Coronary artery (tissue), 2 donors: ENCODE measurements at regions not wholly inside any gene's neighbourhood (a gene's known extent, or its start where the extent isn't known, plus 50 kb on each side); places are given as distances from the start of the nearest gene placed in this dataset.

ENCODE experiments used
- DNase-seq: peaks from one replicate; pipeline ENCODE4 v3.0.0-alpha.2; 2017; ENCODE audit warnings: low spot score
- H3K27ac ChIP-seq, 2 donors: fragments of 200-600 bp; sonication (generic); one replicate each; pipeline ENCODE4 v1.5.1; 2016 to 2019
- H3K4me3 ChIP-seq: fragments of 200-600 bp; sonication (generic); 2 replicates; pipeline ENCODE4 v1.5.1; 2016; ENCODE audit warnings: mild to moderate bottlenecking, moderate library complexity
- TF ChIP-seq, protein P1 (sequence below): fragments of 200-600 bp; sonication (generic); IDR thresholded peaks from one replicate; pipeline ENCODE4 v1.5.1; 2019; ENCODE audit warnings: antibody characterized with exemption

DNA sequence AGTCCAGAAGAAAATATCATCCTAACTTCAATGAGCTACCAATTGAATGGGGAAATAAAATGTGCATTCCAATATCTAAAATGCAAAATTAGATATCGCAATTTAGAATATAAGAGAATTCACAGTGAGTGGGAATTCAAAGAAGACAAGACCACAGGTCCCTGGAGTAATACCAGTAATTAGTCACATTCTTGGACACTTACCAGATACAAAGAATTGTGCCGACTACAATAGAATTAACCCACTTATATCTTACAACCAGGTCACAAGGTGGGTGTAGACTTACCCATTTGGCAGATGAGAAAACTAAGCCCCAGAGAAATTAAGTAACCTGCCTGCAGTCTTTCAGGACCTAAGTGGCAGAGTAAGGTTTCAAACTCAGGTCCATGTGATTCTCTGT lies 84.3 kb upstream of the C1QTNF7 start:
- no peak overlapping the region for H3K4me3 ChIP-seq
- TF ChIP-seq, protein P1, sequence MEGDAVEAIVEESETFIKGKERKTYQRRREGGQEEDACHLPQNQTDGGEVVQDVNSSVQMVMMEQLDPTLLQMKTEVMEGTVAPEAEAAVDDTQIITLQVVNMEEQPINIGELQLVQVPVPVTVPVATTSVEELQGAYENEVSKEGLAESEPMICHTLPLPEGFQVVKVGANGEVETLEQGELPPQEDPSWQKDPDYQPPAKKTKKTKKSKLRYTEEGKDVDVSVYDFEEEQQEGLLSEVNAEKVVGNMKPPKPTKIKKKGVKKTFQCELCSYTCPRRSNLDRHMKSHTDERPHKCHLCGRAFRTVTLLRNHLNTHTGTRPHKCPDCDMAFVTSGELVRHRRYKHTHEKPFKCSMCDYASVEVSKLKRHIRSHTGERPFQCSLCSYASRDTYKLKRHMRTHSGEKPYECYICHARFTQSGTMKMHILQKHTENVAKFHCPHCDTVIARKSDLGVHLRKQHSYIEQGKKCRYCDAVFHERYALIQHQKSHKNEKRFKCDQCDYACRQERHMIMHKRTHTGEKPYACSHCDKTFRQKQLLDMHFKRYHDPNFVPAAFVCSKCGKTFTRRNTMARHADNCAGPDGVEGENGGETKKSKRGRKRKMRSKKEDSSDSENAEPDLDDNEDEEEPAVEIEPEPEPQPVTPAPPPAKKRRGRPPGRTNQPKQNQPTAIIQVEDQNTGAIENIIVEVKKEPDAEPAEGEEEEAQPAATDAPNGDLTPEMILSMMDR: no peak
- DNase-seq: no peak
- no peak overlapping the region for H3K27ac ChIP-seq

DNA sequence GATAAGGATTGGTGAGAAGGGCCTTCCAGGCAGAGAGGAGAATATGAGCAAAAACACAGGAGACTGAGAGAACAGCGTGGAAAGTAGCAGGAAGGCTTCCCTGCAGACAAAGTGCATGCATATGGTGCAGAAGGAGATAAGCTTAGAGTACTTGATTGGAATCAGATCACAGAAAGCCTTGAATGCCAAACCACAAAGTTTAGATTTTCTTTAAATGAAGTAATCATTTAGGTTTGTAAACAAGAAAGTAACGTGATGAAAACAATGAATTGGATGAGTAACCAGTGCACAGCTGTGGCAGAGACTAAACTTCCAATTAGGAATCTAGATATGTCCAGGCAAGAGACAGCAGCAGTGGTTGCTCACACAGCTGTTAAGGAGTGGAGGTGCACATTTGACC lies 83.8 kb upstream of the C1QTNF7 start:
- no peak for DNase-seq
- TF ChIP-seq, protein P1: no peak
- H3K27ac ChIP-seq: no peak overlapping the region
- H3K4me3 ChIP-seq: no peak overlapping the region

GRCh38 chr4:15345134-15345533 lies 82.7 kb upstream of the C1QTNF7 start:
- no peak overlapping the region for H3K27ac ChIP-seq
- TF ChIP-seq, protein P1: no peak
- DNase-seq: no peak

GRCh38 chr4:15348236-15348635 lies 79.6 kb upstream of the C1QTNF7 start:
- no peak for DNase-seq
- Histone ChIP-seq H3K27ac (no peak overlapping the region), H3K4me3 (no peak overlapping the region)
- TF ChIP-seq, protein P1: no peak

More at GRCh38 chr4:15345134-15345533, 82.7 kb upstream of the C1QTNF7 start:
- no peak overlapping the region for H3K4me3 ChIP-seq

- no peak for DNase-seq
- TF ChIP-seq, protein P1: no peak
- Histone ChIP-seq H3K4me3 (no peak overlapping the region), H3K27ac (no peak overlapping the region)
Measured at GRCh38 chr4:15348695-15349094, 79.1 kb upstream of the C1QTNF7 start.

- TF ChIP-seq, protein P1: no peak
- Histone ChIP-seq H3K4me3 (no peak overlapping the region), H3K27ac (no peak overlapping the region)
- DNase-seq: no peak
Measured at GRCh38 chr4:15349531-15349935, 78.3 kb upstream of the C1QTNF7 start.

DNA sequence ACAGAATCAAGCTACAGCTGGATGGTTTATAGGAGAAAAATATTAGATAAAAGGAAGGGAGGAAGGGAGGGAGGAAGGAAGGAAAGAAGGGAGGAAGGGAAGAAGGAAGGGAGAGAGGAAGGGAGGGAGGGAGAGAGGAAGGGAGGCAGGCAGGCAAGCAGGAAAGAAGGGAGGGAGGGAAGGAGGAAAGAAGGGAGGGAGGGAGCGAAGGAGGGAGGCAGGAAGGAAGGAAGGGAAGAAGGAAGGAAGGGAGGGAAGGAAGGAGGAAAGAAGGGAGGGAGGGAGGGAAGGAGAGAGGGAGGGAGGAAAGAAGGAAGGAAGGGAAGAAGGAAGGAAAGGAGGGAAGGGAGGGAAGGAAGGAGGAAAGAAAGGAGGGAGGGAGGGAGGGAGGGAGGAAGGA lies 77.9 kb upstream of the C1QTNF7 start:
- no peak overlapping the region for H3K27ac ChIP-seq
- DNase-seq: no peak
- TF ChIP-seq, protein P1: no peak
- no peak overlapping the region for H3K4me3 ChIP-seq
